ENCODE measurements at regions not wholly inside any gene's neighbourhood (a gene's known extent, or its start where the extent isn't known, plus 50 kb on each side); places are given as distances from the start of the nearest gene placed in this dataset.

- no peaks in the 10 kb centered on the region for H3K36me3 ChIP-seq (ENCODE audit: insufficient read depth, insufficient read length, low read length)
- no peak for TF ChIP-seq ZNF274 (IDR thresholded peaks at IDR 0.05; ENCODE audit: low read depth, low read length)
- no peak for TF ChIP-seq SUZ12 (IDR thresholded peaks at IDR 0.05; ENCODE audit: extremely low read depth, insufficient read depth, insufficient read length)
- TF ChIP-seq YY1 (IDR thresholded peaks at IDR 0.05; ENCODE audit: insufficient read depth, insufficient read length), result no peak
- H3K4me1 ChIP-seq (ENCODE audit: insufficient read depth, insufficient read length), result no peaks in the 10 kb centered on the region
- no peak for DNase-seq (ENCODE audit: low read depth, low spot score)
- no peaks in the 10 kb centered on the region for H3K9me3 ChIP-seq (ENCODE audit: insufficient read depth, low read length)
- H3K9ac ChIP-seq (ENCODE audit: insufficient read length, low read depth), result no peak overlapping the region
- no peak overlapping the region for H3K4me3 ChIP-seq (ENCODE audit: insufficient read length, low read depth)
- no peaks in the 10 kb centered on the region for H3K27me3 ChIP-seq (ENCODE audit: insufficient read depth, insufficient read length)
Observed at GRCh38 chr18:40382197-40382596, 1572.8 kb upstream of the PIK3C3 start.

GRCh38 chr18:40380686-40381439, 1574.2 kb upstream of the PIK3C3 start:
- Histone ChIP-seq H3K4me3 (ENCODE audit: insufficient read length, low read depth) (no peak overlapping the region), H3K36me3 (ENCODE audit: insufficient read depth, insufficient read length, low read length) (no peaks in the 10 kb centered on the region), H3K9ac (ENCODE audit: insufficient read length, low read depth) (no peak overlapping the region), H3K4me1 (ENCODE audit: insufficient read depth, insufficient read length) (no peaks in the 10 kb centered on the region), H3K9me3 (ENCODE audit: insufficient read depth, low read length) (no peaks in the 10 kb centered on the region), H3K27me3 (ENCODE audit: insufficient read depth, insufficient read length) (no peaks in the 10 kb centered on the region)
- DNase-seq (ENCODE audit: low read depth, low spot score), result no peak
- TF ChIP-seq YY1 (IDR thresholded peaks at IDR 0.05; ENCODE audit: insufficient read depth, insufficient read length) (no peak), SUZ12 (IDR thresholded peaks at IDR 0.05; ENCODE audit: extremely low read depth, insufficient read depth, insufficient read length) (no peak), ZNF274 (IDR thresholded peaks at IDR 0.05; ENCODE audit: low read depth, low read length) (no peak)

GRCh38 chr18:40375837-40376236, 1579.2 kb upstream of the PIK3C3 start:
- H3K9ac ChIP-seq (ENCODE audit: insufficient read length, low read depth), result no peak overlapping the region
- TF ChIP-seq ZNF274 (IDR thresholded peaks at IDR 0.05; ENCODE audit: low read depth, low read length), result no peak
- no peak for TF ChIP-seq SUZ12 (IDR thresholded peaks at IDR 0.05; ENCODE audit: extremely low read depth, insufficient read depth, insufficient read length)
- TF ChIP-seq YY1 (IDR thresholded peaks at IDR 0.05; ENCODE audit: insufficient read depth, insufficient read length), result no peak
- no peaks in the 10 kb centered on the region for H3K4me1 ChIP-seq (ENCODE audit: insufficient read depth, insufficient read length)
- H3K9me3 ChIP-seq (ENCODE audit: insufficient read depth, low read length), result no peaks in the 10 kb centered on the region
- no peak for DNase-seq (ENCODE audit: low read depth, low spot score)
- no peaks in the 10 kb centered on the region for H3K36me3 ChIP-seq (ENCODE audit: insufficient read depth, insufficient read length, low read length)
- no peaks in the 10 kb centered on the region for H3K27me3 ChIP-seq (ENCODE audit: insufficient read depth, insufficient read length)
- H3K4me3 ChIP-seq (ENCODE audit: insufficient read length, low read depth), result no peak overlapping the region

GRCh38 chr18:40371673-40372072, 1583.4 kb upstream of the PIK3C3 start:
- no peak for DNase-seq (ENCODE audit: low read depth, low spot score)
- no peaks in the 10 kb centered on the region for H3K36me3 ChIP-seq (ENCODE audit: insufficient read depth, insufficient read length, low read length)
- no peak overlapping the region for H3K9ac ChIP-seq (ENCODE audit: insufficient read length, low read depth)
- H3K27me3 ChIP-seq (ENCODE audit: insufficient read depth, insufficient read length), result no peaks in the 10 kb centered on the region
- H3K4me3 ChIP-seq (ENCODE audit: insufficient read length, low read depth), result no peak overlapping the region
- TF ChIP-seq SUZ12 (IDR thresholded peaks at IDR 0.05; ENCODE audit: extremely low read depth, insufficient read depth, insufficient read length), result no peak
- no peak for TF ChIP-seq YY1 (IDR thresholded peaks at IDR 0.05; ENCODE audit: insufficient read depth, insufficient read length)
- TF ChIP-seq ZNF274 (IDR thresholded peaks at IDR 0.05; ENCODE audit: low read depth, low read length), result no peak
- H3K4me1 ChIP-seq (ENCODE audit: insufficient read depth, insufficient read length), result no peaks in the 10 kb centered on the region
- H3K9me3 ChIP-seq (ENCODE audit: insufficient read depth, low read length), result no peaks in the 10 kb centered on the region

- H3K9ac ChIP-seq (ENCODE audit: insufficient read length, low read depth), result no peak overlapping the region
- no peaks in the 10 kb centered on the region for H3K27me3 ChIP-seq (ENCODE audit: insufficient read depth, insufficient read length)
- H3K36me3 ChIP-seq (ENCODE audit: insufficient read depth, insufficient read length, low read length), result no peaks in the 10 kb centered on the region
- no peaks in the 10 kb centered on the region for H3K4me1 ChIP-seq (ENCODE audit: insufficient read depth, insufficient read length)
- H3K9me3 ChIP-seq (ENCODE audit: insufficient read depth, low read length), result no peaks in the 10 kb centered on the region
- no peak for TF ChIP-seq ZNF274 (IDR thresholded peaks at IDR 0.05; ENCODE audit: low read depth, low read length)
- no peak for TF ChIP-seq SUZ12 (IDR thresholded peaks at IDR 0.05; ENCODE audit: extremely low read depth, insufficient read depth, insufficient read length)
- no peak for TF ChIP-seq YY1 (IDR thresholded peaks at IDR 0.05; ENCODE audit: insufficient read depth, insufficient read length)
- DNase-seq (ENCODE audit: low read depth, low spot score), result no peak
- H3K4me3 ChIP-seq (ENCODE audit: insufficient read length, low read depth), result no peak overlapping the region
Observed at GRCh38 chr18:40367576-40367975, 1587.5 kb upstream of the PIK3C3 start.

- H3K9me3 ChIP-seq (ENCODE audit: insufficient read depth, low read length), result no peaks in the 10 kb centered on the region
- H3K36me3 ChIP-seq (ENCODE audit: insufficient read depth, insufficient read length, low read length), result no peaks in the 10 kb centered on the region
- H3K4me3 ChIP-seq (ENCODE audit: insufficient read length, low read depth), result no peak overlapping the region
- DNase-seq (ENCODE audit: low read depth, low spot score), result no peak
- no peak overlapping the region for H3K9ac ChIP-seq (ENCODE audit: insufficient read length, low read depth)
- no peaks in the 10 kb centered on the region for H3K4me1 ChIP-seq (ENCODE audit: insufficient read depth, insufficient read length)
- H3K27me3 ChIP-seq (ENCODE audit: insufficient read depth, insufficient read length), result no peaks in the 10 kb centered on the region
- no peak for TF ChIP-seq SUZ12 (IDR thresholded peaks at IDR 0.05; ENCODE audit: extremely low read depth, insufficient read depth, insufficient read length)
- no peak for TF ChIP-seq ZNF274 (IDR thresholded peaks at IDR 0.05; ENCODE audit: low read depth, low read length)
- no peak for TF ChIP-seq YY1 (IDR thresholded peaks at IDR 0.05; ENCODE audit: insufficient read depth, insufficient read length)
Observed at GRCh38 chr18:40366521-40366920, 1588.5 kb upstream of the PIK3C3 start.

- no peaks in the 10 kb centered on the region for H3K9me3 ChIP-seq (ENCODE audit: insufficient read depth, low read length)
- H3K27me3 ChIP-seq (ENCODE audit: insufficient read depth, insufficient read length), result no peaks in the 10 kb centered on the region
- no peaks in the 10 kb centered on the region for H3K36me3 ChIP-seq (ENCODE audit: insufficient read depth, insufficient read length, low read length)
- TF ChIP-seq SUZ12 (IDR thresholded peaks at IDR 0.05; ENCODE audit: extremely low read depth, insufficient read depth, insufficient read length) (no peak), ZNF274 (IDR thresholded peaks at IDR 0.05; ENCODE audit: low read depth, low read length) (no peak), YY1 (IDR thresholded peaks at IDR 0.05; ENCODE audit: insufficient read depth, insufficient read length) (no peak)
- no peak overlapping the region for H3K4me3 ChIP-seq (ENCODE audit: insufficient read length, low read depth)
- no peak for DNase-seq (ENCODE audit: low read depth, low spot score)
- H3K9ac ChIP-seq (ENCODE audit: insufficient read length, low read depth), result no peak overlapping the region
- no peaks in the 10 kb centered on the region for H3K4me1 ChIP-seq (ENCODE audit: insufficient read depth, insufficient read length)
Observed at GRCh38 chr18:40365526-40365925, 1589.5 kb upstream of the PIK3C3 start.

Measured in NT2/D1 (cell line).